ENCODE measurements at regions not wholly inside any gene's neighbourhood (a gene's known extent, or its start where the extent isn't known, plus 50 kb on each side); places are given as distances from the start of the nearest gene placed in this dataset.

- Mint-ChIP-seq H3K9me3 (no peaks in the 10 kb centered on the region), H3K27me3 (peaks cover 3% of the 10 kb centered on the region), H3K36me3 (ENCODE audit: low read depth) (no peaks in the 10 kb centered on the region), H3K4me1 (ENCODE audit: low read depth) (no peaks in the 10 kb centered on the region), H3K4me3 (no peak overlapping the region), H3K27ac (no peak overlapping the region)
Measured at GRCh38 chr4:110275871-110276270, 77.5 kb upstream of the ELOVL6 start.

- no peaks in the 10 kb centered on the region for H3K36me3 Mint-ChIP-seq (ENCODE audit: low read depth)
- H3K27me3 Mint-ChIP-seq: peaks cover 7% of the 10 kb centered on the region
- H3K4me1 Mint-ChIP-seq (ENCODE audit: low read depth): peaks cover 4% of the 10 kb centered on the region
- no peak overlapping the region for H3K4me3 Mint-ChIP-seq
- H3K9me3 Mint-ChIP-seq: no peaks in the 10 kb centered on the region
- H3K27ac Mint-ChIP-seq: no peak overlapping the region
Measured at GRCh38 chr4:110271986-110272385, 73.6 kb upstream of the ELOVL6 start.

- peaks cover 4% of the 10 kb centered on the region for H3K4me1 Mint-ChIP-seq (ENCODE audit: low read depth)
- H3K27me3 Mint-ChIP-seq: peaks cover 7% of the 10 kb centered on the region
- no peaks in the 10 kb centered on the region for H3K9me3 Mint-ChIP-seq
- no peaks in the 10 kb centered on the region for H3K36me3 Mint-ChIP-seq (ENCODE audit: low read depth)
- H3K4me3 Mint-ChIP-seq: no peak overlapping the region
- no peak overlapping the region for H3K27ac Mint-ChIP-seq
Measured at GRCh38 chr4:110270492-110271197, 72.2 kb upstream of the ELOVL6 start.

GRCh38 chr4:110268790-110269189, 70.4 kb upstream of the ELOVL6 start:
- Mint-ChIP-seq H3K4me1 (ENCODE audit: low read depth) (peaks cover 4% of the 10 kb centered on the region), H3K4me3 (no peak overlapping the region), H3K27me3 (peaks cover 3% of the 10 kb centered on the region), H3K27ac (no peak overlapping the region), H3K36me3 (ENCODE audit: low read depth) (no peaks in the 10 kb centered on the region), H3K9me3 (no peaks in the 10 kb centered on the region)

- H3K27me3 Mint-ChIP-seq: peaks cover 3% of the 10 kb centered on the region
- H3K27ac Mint-ChIP-seq: no peak overlapping the region
- no peak overlapping the region for H3K4me3 Mint-ChIP-seq
- peaks cover 4% of the 10 kb centered on the region for H3K4me1 Mint-ChIP-seq (ENCODE audit: low read depth)
- H3K36me3 Mint-ChIP-seq (ENCODE audit: low read depth): no peaks in the 10 kb centered on the region
- H3K9me3 Mint-ChIP-seq: no peaks in the 10 kb centered on the region
Measured at GRCh38 chr4:110268352-110268751, 69.9 kb upstream of the ELOVL6 start.

- no peak overlapping the region for H3K27ac Mint-ChIP-seq
- H3K36me3 Mint-ChIP-seq (ENCODE audit: low read depth): no peaks in the 10 kb centered on the region
- peaks cover 3% of the 10 kb centered on the region for H3K27me3 Mint-ChIP-seq
- H3K9me3 Mint-ChIP-seq: no peaks in the 10 kb centered on the region
- peaks cover 4% of the 10 kb centered on the region for H3K4me1 Mint-ChIP-seq (ENCODE audit: low read depth)
- no peak overlapping the region for H3K4me3 Mint-ChIP-seq
Measured at GRCh38 chr4:110266136-110266535, 67.7 kb upstream of the ELOVL6 start.

- no peaks in the 10 kb centered on the region for H3K27me3 Mint-ChIP-seq
- no peaks in the 10 kb centered on the region for H3K36me3 Mint-ChIP-seq (ENCODE audit: low read depth)
Measured at GRCh38 chr4:110265001-110265400, 66.6 kb upstream of the ELOVL6 start.

GRCh38 chr4:110260299-110260698, 61.9 kb upstream of the ELOVL6 start:
- no peaks in the 10 kb centered on the region for H3K36me3 Mint-ChIP-seq (ENCODE audit: low read depth)
- H3K9me3 Mint-ChIP-seq: no peaks in the 10 kb centered on the region
- H3K27me3 Mint-ChIP-seq: no peaks in the 10 kb centered on the region
- no peaks in the 10 kb centered on the region for H3K4me1 Mint-ChIP-seq (ENCODE audit: low read depth)
- H3K27ac Mint-ChIP-seq: no peak overlapping the region
- no peak overlapping the region for H3K4me3 Mint-ChIP-seq

More at GRCh38 chr4:110265001-110265400, 66.6 kb upstream of the ELOVL6 start:
- no peaks in the 10 kb centered on the region for H3K9me3 Mint-ChIP-seq
- no peak overlapping the region for H3K4me3 Mint-ChIP-seq
- H3K4me1 Mint-ChIP-seq (ENCODE audit: low read depth): peaks cover 4% of the 10 kb centered on the region
- no peak overlapping the region for H3K27ac Mint-ChIP-seq

GRCh38 chr4:110250023-110250387, 51.6 kb upstream of the ELOVL6 start:
- Mint-ChIP-seq H3K4me1 (ENCODE audit: low read depth) (no peaks in the 10 kb centered on the region), H3K27me3 (peaks cover 11% of the 10 kb centered on the region), H3K9me3 (no peaks in the 10 kb centered on the region), H3K4me3 (no peak overlapping the region), H3K36me3 (ENCODE audit: low read depth) (no peaks in the 10 kb centered on the region), H3K27ac (no peak overlapping the region)

- no peaks in the 10 kb centered on the region for H3K4me1 Mint-ChIP-seq (ENCODE audit: low read depth)
- no peak overlapping the region for H3K4me3 Mint-ChIP-seq
- no peak overlapping the region for H3K27ac Mint-ChIP-seq
- H3K36me3 Mint-ChIP-seq (ENCODE audit: low read depth): no peaks in the 10 kb centered on the region
- no peaks in the 10 kb centered on the region for H3K9me3 Mint-ChIP-seq
- H3K27me3 Mint-ChIP-seq: peaks cover 11% of the 10 kb centered on the region
Measured at GRCh38 chr4:110248831-110249253, 50.4 kb upstream of the ELOVL6 start.
